ENCODE measurements at regions not wholly inside any gene's neighbourhood (a gene's known extent, or its start where the extent isn't known, plus 50 kb on each side); places are given as distances from the start of the nearest gene placed in this dataset.

GRCh38 chr1:166343276-166343675 is 176.5 kb upstream of the FAM78B start:
- intact Hi-C loops (cut with micrococcal nuclease): no loop called here
- no peak for TF ChIP-seq CTCF (IDR thresholded peaks at IDR 0.05)
- no peaks in the 10 kb centered on the region for H3K36me3 Mint-ChIP-seq (ENCODE audit: low read depth)
- ATAC-seq: no peak
- peaks cover 1% of the 10 kb centered on the region for H3K9me3 Mint-ChIP-seq
- H3K4me1 Mint-ChIP-seq (ENCODE audit: low read depth): no peaks in the 10 kb centered on the region
- DNase-seq: no peak
- peaks cover 3% of the 10 kb centered on the region for H3K27me3 Mint-ChIP-seq
- H3K27ac Mint-ChIP-seq: no peak overlapping the region
- POLR2A ChIA-PET: interaction anchor here (0.9 kb wide), 1 partner anchor 18 kb away, joined by 3 read pairs; no protein-coding TSS in a partner anchor
- CTCF ChIA-PET: no interaction called here
- H3K4me3 Mint-ChIP-seq: no peak overlapping the region

- DNase-seq (no peak), ATAC-seq (no peak)
- H3K9me3 Mint-ChIP-seq: peaks cover 1% of the 10 kb centered on the region
- CTCF ChIA-PET: no interaction called here
- POLR2A ChIA-PET: no interaction called here
- H3K4me1 Mint-ChIP-seq (ENCODE audit: low read depth): no peaks in the 10 kb centered on the region
- peaks cover 5% of the 10 kb centered on the region for H3K27me3 Mint-ChIP-seq
- TF ChIP-seq CTCF (IDR thresholded peaks at IDR 0.05): no peak
- no peaks in the 10 kb centered on the region for H3K36me3 Mint-ChIP-seq (ENCODE audit: low read depth)
- intact Hi-C loops (cut with micrococcal nuclease): no loop called here
- H3K27ac Mint-ChIP-seq: no peak overlapping the region
- H3K4me3 Mint-ChIP-seq: no peak overlapping the region
Measured at GRCh38 chr1:166350490-166350889, 183.7 kb upstream of the FAM78B start.

GRCh38 chr1:166351676-166352075 is 184.9 kb upstream of the FAM78B start:
- H3K27ac Mint-ChIP-seq: no peak overlapping the region
- H3K9me3 Mint-ChIP-seq: no peaks in the 10 kb centered on the region
- no peak for TF ChIP-seq CTCF (IDR thresholded peaks at IDR 0.05)
- ChIA-PET POLR2A (no interaction called here), CTCF (no interaction called here)
- H3K27me3 Mint-ChIP-seq: peaks cover 2% of the 10 kb centered on the region
- intact Hi-C loops (cut with micrococcal nuclease): no loop called here
- H3K4me1 Mint-ChIP-seq (ENCODE audit: low read depth): no peaks in the 10 kb centered on the region
- no peak overlapping the region for H3K4me3 Mint-ChIP-seq
- no peak for DNase-seq
- H3K36me3 Mint-ChIP-seq (ENCODE audit: low read depth): no peaks in the 10 kb centered on the region
- ATAC-seq: no peak

GRCh38 chr1:166353213-166353612 is 186.4 kb upstream of the FAM78B start:
- no peak overlapping the region for H3K27ac Mint-ChIP-seq
- no peaks in the 10 kb centered on the region for H3K4me1 Mint-ChIP-seq (ENCODE audit: low read depth)
- no peak overlapping the region for H3K4me3 Mint-ChIP-seq
- H3K36me3 Mint-ChIP-seq (ENCODE audit: low read depth): no peaks in the 10 kb centered on the region
- ATAC-seq (no peak), DNase-seq (no peak)
- ChIA-PET CTCF (no interaction called here), POLR2A (no interaction called here)
- intact Hi-C loops (cut with micrococcal nuclease): no loop called here
- peaks cover 4% of the 10 kb centered on the region for H3K27me3 Mint-ChIP-seq
- no peak for TF ChIP-seq CTCF (IDR thresholded peaks at IDR 0.05)
- no peaks in the 10 kb centered on the region for H3K9me3 Mint-ChIP-seq

- POLR2A ChIA-PET: no interaction called here
- peaks cover 4% of the 10 kb centered on the region for H3K27me3 Mint-ChIP-seq
- TF ChIP-seq CTCF (IDR thresholded peaks at IDR 0.05): no peak
- intact Hi-C loops (cut with micrococcal nuclease): no loop called here
- H3K27ac Mint-ChIP-seq: no peak overlapping the region
- H3K9me3 Mint-ChIP-seq: no peaks in the 10 kb centered on the region
- no peaks in the 10 kb centered on the region for H3K36me3 Mint-ChIP-seq (ENCODE audit: low read depth)
- no peaks in the 10 kb centered on the region for H3K4me1 Mint-ChIP-seq (ENCODE audit: low read depth)
- DNase-seq: no peak
- H3K4me3 Mint-ChIP-seq: no peak overlapping the region
- CTCF ChIA-PET: no interaction called here
- ATAC-seq: no peak
Measured at GRCh38 chr1:166354406-166354805, 187.6 kb upstream of the FAM78B start.
